Natural killer cell (primary cell): ENCODE measurements at regions not wholly inside any gene's neighbourhood (a gene's known extent, or its start where the extent isn't known, plus 50 kb on each side); places are given as distances from the start of the nearest gene placed in this dataset.

ENCODE experiments used
- ATAC-seq, 3 donors: fragments of 150-1000 bp in 2 of 3; fragments of 200-7000 bp in 1 of 3; cut with Tn5 transposase; 1 replicate in 1 of 3; 2 replicates in 2 of 3; pipeline ENCODE4 v1.10.0; 2021; ENCODE audit warnings: mild to moderate bottlenecking in 2 of 3, moderate library complexity in 2 of 3
- DNase-seq, 2 donors: peaks; one replicate each; pipeline versions ENCODE4 v3.0.0 to v3.0.0-alpha.2; 2013 to 2021; ENCODE audit warnings: mixed read lengths in 1 of 2
- H3K27ac ChIP-seq: one replicate; pipeline ENCODE4 v1.5.1; 2013; ENCODE audit warnings: mild to moderate bottlenecking, low read length
- H3K27me3 ChIP-seq: one replicate; pipeline ENCODE4 v1.6.1; 2013; ENCODE audit warnings: low read length; ENCODE audit not compliant: control insufficient read depth, insufficient read depth
- H3K36me3 ChIP-seq: one replicate; pipeline ENCODE4 v1.6.1; 2013; ENCODE audit warnings: low read length; ENCODE audit not compliant: control insufficient read depth, insufficient read depth
- H3K4me1 ChIP-seq: one replicate; pipeline ENCODE4 v1.6.1; 2013; ENCODE audit warnings: low read length; ENCODE audit not compliant: control insufficient read depth, insufficient read depth
- H3K4me3 ChIP-seq: one replicate; pipeline ENCODE4 v1.5.1; 2013; ENCODE audit warnings: low read length
- H3K9me3 ChIP-seq: one replicate; pipeline ENCODE4 v1.6.1; 2013; ENCODE audit warnings: low read length; ENCODE audit not compliant: control insufficient read depth, insufficient read depth
- H3K27ac Mint-ChIP-seq, 2 donors: one replicate each; pipeline ENCODE4 v1.8.0; 2022; ENCODE audit warnings: mild to moderate bottlenecking in 2 of 2, mixed read lengths in 2 of 2, moderate library complexity in 1 of 2
- H3K27me3 Mint-ChIP-seq, 2 donors: one replicate each; pipeline ENCODE4 v1.8.0; 2022; ENCODE audit warnings: low read depth in 2 of 2, mixed read lengths in 2 of 2
- H3K36me3 Mint-ChIP-seq: one replicate; pipeline ENCODE4 v1.8.0; 2022; ENCODE audit warnings: mixed read lengths
- H3K4me1 Mint-ChIP-seq, 2 donors: one replicate each; pipeline ENCODE4 v1.8.0; 2022; ENCODE audit warnings: mixed read lengths in 2 of 2
- H3K4me3 Mint-ChIP-seq: one replicate; pipeline ENCODE4 v1.8.0; 2022; ENCODE audit warnings: mild to moderate bottlenecking, moderate library complexity, mixed read lengths
- H3K9me3 Mint-ChIP-seq, 2 donors: one replicate each; pipeline ENCODE4 v1.8.0; 2022; ENCODE audit warnings: mixed read lengths in 2 of 2
- WGBS: methylation state at CpG from one replicate; pipeline ENCODE4 v1.1.7; 2013; ENCODE audit warnings: missing lambda C conversion rate; ENCODE audit not compliant: insufficient coverage; 5-methylcytosine and 5-hydroxymethylcytosine counted together
- intact Hi-C: fragments of 100-400 bp; cut with micrococcal nuclease; formaldehyde crosslinking; loops from one replicate; pipeline ENCODE4 v1.14.2; 2022
- TF ChIP-seq, protein P1 (sequence below): fragments of 200-600 bp; IDR thresholded peaks from one replicate; pipeline ENCODE4 v1.8.0; 2022; ENCODE audit warnings: antibody characterized with exemption

DNA sequence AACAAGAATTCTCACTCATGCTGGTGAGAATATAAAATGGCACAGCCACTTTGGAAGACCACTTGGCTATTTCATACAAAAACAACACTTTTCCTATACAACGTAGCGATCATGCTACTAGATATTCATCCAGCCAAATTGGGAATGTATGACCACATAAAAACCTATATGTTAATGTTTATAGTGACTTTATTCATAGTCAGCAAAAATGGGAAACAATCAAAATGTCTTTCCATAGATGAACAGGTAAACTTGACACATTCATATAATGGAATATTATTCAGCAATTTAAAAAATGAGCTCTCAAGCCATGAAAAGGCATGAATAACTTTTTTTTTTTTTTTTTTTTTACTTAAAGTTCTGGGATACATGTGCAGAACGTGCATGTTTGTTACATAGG lies 445.2 kb downstream of the ZBBX start:
- Histone ChIP-seq H3K27ac (no peak overlapping the region), H3K9me3 (no peaks in the 10 kb centered on the region), H3K4me3 (no peak overlapping the region), H3K36me3 (no peaks in the 10 kb centered on the region), H3K4me1 (no peaks in the 10 kb centered on the region), H3K27me3 (no peaks in the 10 kb centered on the region)
- Mint-ChIP-seq H3K4me3 (no peak overlapping the region), H3K27me3 (no peaks in the 10 kb centered on the region), H3K4me1 (no peaks in the 10 kb centered on the region), H3K27ac (no peak overlapping the region), H3K9me3 (peaks cover 16 to 18% of the 10 kb centered on the region in 2 donors), H3K36me3 (peaks cover 16% of the 10 kb centered on the region)
- WGBS, result no CpG with 5 or more reads among the region's 3 CpGs
- intact Hi-C loops, result no loop called here
- ATAC-seq (no peak), DNase-seq (no peak)
- TF ChIP-seq, protein P1, sequence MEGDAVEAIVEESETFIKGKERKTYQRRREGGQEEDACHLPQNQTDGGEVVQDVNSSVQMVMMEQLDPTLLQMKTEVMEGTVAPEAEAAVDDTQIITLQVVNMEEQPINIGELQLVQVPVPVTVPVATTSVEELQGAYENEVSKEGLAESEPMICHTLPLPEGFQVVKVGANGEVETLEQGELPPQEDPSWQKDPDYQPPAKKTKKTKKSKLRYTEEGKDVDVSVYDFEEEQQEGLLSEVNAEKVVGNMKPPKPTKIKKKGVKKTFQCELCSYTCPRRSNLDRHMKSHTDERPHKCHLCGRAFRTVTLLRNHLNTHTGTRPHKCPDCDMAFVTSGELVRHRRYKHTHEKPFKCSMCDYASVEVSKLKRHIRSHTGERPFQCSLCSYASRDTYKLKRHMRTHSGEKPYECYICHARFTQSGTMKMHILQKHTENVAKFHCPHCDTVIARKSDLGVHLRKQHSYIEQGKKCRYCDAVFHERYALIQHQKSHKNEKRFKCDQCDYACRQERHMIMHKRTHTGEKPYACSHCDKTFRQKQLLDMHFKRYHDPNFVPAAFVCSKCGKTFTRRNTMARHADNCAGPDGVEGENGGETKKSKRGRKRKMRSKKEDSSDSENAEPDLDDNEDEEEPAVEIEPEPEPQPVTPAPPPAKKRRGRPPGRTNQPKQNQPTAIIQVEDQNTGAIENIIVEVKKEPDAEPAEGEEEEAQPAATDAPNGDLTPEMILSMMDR, result no peak

DNA sequence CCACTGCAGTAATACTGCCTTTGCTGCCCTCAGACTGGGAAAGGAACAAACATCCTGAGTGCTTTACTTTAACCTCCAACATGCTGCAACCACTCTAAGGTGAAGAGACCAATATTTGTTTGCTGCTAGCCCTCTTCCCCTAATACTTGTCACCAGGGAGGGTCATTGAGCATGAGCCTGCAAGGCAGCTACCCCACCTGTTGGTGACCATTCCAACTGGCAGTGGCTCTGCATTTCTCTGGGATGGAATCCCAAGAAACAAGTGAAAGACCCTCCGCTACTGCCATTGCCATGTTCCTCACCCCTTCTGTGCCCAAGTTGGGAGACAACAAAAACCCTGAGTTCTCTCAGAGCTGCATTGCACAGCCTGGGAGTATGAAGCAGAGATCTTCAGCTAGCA lies 462.7 kb downstream of the ZBBX start:
- no peaks in the 10 kb centered on the region for H3K4me1 Mint-ChIP-seq

DNA sequence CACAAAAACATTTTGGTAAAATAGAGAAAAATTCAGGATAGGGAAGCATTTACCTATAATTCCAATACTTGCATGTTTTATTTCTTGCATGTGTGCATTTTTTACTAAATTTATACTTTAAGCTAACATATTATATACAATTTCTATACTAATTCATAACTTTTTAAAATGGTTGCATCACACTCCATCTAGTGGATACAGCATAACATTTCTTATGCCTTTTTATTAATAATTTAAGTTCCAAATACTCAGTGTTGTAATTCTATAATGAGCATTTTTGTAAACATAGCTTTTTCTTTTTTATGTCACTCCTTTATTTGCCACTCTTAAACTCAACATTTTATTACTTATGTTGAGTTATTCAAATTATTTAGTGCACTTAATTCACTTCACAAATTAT lies 477.7 kb downstream of the ZBBX start:
- no peak overlapping the region for H3K27ac ChIP-seq
- no peak overlapping the region for H3K4me3 Mint-ChIP-seq
- H3K9me3 Mint-ChIP-seq, result peaks cover 26 to 38% of the 10 kb centered on the region in 2 donors
- no peaks in the 10 kb centered on the region for H3K4me1 Mint-ChIP-seq
- intact Hi-C loops, result no loop called here
- no peaks in the 10 kb centered on the region for H3K4me1 ChIP-seq
- H3K27me3 Mint-ChIP-seq, result no peaks in the 10 kb centered on the region
- TF ChIP-seq, protein P1, result no peak
- no peak overlapping the region for H3K27ac Mint-ChIP-seq
- H3K9me3 ChIP-seq, result no peaks in the 10 kb centered on the region
- no peaks in the 10 kb centered on the region for H3K36me3 ChIP-seq
- peaks cover 17% of the 10 kb centered on the region for H3K36me3 Mint-ChIP-seq
- no peak overlapping the region for H3K4me3 ChIP-seq
- ATAC-seq (no peak), DNase-seq (no peak)
- H3K27me3 ChIP-seq, result no peaks in the 10 kb centered on the region

More for the DNA sequence above, 462.7 kb downstream of the ZBBX start:
- 100% methylated on average over 1 of the region's 1 CpG for WGBS
- Histone ChIP-seq H3K36me3 (no peaks in the 10 kb centered on the region), H3K4me1 (no peaks in the 10 kb centered on the region), H3K27ac (no peak overlapping the region), H3K4me3 (no peak overlapping the region), H3K27me3 (no peaks in the 10 kb centered on the region), H3K9me3 (peaks cover 16% of the 10 kb centered on the region)
- Mint-ChIP-seq H3K36me3 (peaks cover 34% of the 10 kb centered on the region), H3K27ac (no peak overlapping the region), H3K9me3 (peaks cover 23 to 39% of the 10 kb centered on the region in 2 donors), H3K4me3 (no peak overlapping the region), H3K27me3 (no peaks in the 10 kb centered on the region)
- intact Hi-C loops, result no loop called here
- DNase-seq, result no peak
- TF ChIP-seq, protein P1, result no peak
- ATAC-seq, result no peak

DNA sequence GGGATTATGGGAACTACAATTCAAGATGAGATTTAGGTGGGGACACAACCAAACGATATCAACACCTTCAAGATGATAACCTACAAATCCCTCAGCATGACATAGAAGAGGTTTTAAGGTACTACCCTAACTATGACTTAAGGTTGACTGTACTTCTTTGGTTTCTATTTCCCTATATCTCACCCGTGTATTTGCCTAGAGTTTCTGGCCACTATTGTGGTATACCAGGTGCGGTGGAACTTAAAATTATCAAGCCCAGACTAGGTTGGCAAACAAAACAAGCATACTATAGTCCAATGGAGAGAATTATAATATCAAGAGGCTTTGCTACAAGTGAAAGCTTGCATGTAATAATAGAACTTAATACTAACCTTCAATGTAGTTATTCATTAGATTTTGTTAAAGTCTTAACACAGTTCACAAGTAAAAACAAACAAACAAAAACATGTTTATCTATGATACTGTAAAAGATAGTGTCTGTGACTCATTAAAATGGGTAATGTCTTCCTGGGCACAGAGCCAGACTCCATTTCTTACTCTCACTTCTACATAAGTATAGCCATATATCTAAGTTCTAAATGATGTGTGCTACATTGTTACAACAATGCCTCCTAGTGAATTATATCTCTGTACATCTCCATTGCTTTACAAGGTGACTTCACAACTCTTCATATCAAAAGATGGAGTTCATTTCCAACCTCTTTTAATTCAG lies 479.1 kb downstream of the ZBBX start:
- no peaks in the 10 kb centered on the region for H3K27me3 Mint-ChIP-seq
- peaks cover 9% of the 10 kb centered on the region for H3K36me3 Mint-ChIP-seq
- Histone ChIP-seq H3K9me3 (no peaks in the 10 kb centered on the region), H3K27me3 (no peaks in the 10 kb centered on the region), H3K36me3 (no peaks in the 10 kb centered on the region), H3K4me1 (no peaks in the 10 kb centered on the region), H3K4me3 (no peak overlapping the region), H3K27ac (no peak overlapping the region)
- TF ChIP-seq, protein P1, result no peak
- WGBS, result 100% methylated on average over 2 of the region's 3 CpGs
- DNase-seq (no peak), ATAC-seq (no peak)
- intact Hi-C loops, result no loop called here
- peaks cover 20 to 31% of the 10 kb centered on the region in 2 donors for H3K9me3 Mint-ChIP-seq
- H3K4me3 Mint-ChIP-seq, result no peak overlapping the region
- no peak overlapping the region for H3K27ac Mint-ChIP-seq
- no peaks in the 10 kb centered on the region for H3K4me1 Mint-ChIP-seq
